NCI-H2227 (cell line): ENCODE measurements at regions not wholly inside any gene's neighbourhood (a gene's known extent, or its start where the extent isn't known, plus 50 kb on each side); places are given as distances from the start of the nearest gene placed in this dataset.
"Not testable (repeated sequence)": the region's sequence is repeated elsewhere in the genome, so short reads cannot be mapped to it uniquely, and the experiment has no call there.

ENCODE experiments used
- DNase-seq: peaks from one replicate; lab custom pipeline; 2025; ENCODE audit not compliant: unreplicated experiment; lab: John Stamatoyannopoulos, UW

- no peak for DNase-seq
These were observed 257.4 kb downstream of the KCNJ2 start for GRCh38 chr17:70426752-70427151.

- no peak for DNase-seq
These were observed 265.5 kb downstream of the KCNJ2 start for GRCh38 chr17:70434536-70435490.

DNA sequence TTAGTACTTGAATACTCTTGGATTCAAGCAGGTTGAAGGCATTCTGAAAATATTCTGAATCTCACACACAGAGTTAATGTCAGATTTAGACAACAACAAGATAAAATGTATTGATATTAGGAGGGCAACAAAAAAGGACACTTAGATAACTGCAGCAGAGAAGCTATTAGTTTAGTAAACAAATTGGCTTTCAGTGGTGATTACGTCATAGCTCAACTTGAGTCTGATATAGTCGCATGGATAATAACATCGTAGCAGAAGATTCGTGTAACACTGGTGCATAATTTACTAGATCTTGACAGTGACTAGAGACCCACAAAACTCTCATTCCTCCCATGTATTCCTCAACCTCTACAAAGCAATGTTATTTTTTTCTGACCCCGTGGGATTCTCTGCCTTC lies 268.3 kb downstream of the KCNJ2 start:
- no peak for DNase-seq

DNA sequence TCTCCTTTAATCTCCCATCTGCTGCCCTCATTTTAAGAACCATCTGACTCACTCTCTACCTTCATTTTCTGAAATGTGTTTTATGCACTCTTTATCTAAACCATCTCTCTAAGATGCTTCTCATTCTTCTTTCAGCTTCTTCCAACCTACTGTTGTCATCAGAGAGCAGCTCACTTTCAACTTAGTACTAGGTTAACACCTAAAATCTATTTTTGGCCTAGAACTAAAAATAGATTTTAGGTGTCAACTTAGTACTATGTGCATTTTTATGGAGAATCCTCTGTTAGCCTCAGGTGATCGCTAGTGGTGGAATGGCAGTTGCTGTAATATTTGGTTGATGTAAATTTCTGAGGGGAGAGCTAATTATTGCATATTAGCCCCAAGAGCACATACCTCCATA lies 277.1 kb downstream of the KCNJ2 start:
- no peak for DNase-seq

DNA sequence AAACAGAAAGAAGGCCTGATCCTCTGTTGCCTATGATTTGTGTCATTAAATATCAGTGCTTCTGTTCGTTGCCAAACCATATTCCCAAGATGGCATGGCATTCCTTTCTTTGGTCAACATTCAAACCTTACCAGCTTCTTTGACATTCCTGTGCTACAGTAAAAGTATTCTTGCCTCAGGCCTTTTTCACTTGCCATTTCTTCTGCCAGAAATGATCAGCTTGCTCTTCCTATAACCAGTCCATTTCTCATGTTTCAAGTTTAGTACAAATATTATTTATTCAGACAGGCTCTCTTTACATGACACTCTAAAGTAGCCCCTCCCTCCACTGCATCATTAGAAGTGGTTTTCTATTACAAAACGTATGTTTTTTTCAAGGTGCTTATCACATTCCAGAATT lies 278.3 kb downstream of the KCNJ2 start:
- no peak for DNase-seq

DNA sequence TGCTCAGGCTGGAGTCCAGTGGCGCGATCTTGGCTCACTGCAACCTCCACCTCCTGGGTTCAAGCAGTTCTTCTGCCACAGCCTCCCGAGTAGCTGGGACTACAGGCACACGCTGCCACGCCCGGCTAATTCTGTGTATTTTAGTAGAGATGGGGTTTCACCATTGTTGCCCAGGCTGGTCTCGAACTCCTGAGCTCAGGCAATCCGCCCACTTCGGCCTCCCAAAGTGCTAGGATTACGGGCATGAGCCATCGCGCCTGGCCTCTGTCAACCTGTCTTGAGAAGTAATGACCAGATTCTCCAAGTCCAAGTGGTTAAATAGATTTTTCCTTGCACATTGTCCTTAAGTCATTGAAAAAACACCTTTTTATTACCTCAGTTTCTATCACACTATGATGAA lies 283.7 kb downstream of the KCNJ2 start:
- DNase-seq, result not testable (repeated sequence)

DNA sequence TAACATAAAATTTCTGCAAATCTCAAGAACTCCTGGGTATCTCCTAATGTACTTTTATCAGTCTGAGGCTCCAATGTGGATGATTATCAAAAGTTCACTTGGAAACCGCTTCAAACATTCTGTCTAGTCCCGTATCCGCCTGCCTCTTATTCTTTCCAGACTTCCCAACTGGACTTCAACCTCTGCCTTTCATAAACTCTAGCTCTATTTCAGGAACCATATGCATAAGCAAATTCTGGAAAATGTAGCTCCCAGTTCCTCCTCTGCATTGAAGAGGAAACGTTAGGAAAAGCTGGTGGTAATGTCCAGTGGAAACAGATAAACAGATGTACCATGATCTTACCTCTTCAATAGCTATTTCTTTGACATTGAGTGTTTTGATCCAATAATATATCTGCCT lies 285.0 kb downstream of the KCNJ2 start:
- no peak for DNase-seq

GRCh38 chr17:70454908-70455307 lies 285.6 kb downstream of the KCNJ2 start:
- no peak for DNase-seq

GRCh38 chr17:70464995-70465394 lies 295.7 kb downstream of the KCNJ2 start:
- DNase-seq, result no peak

GRCh38 chr17:70468661-70469060 lies 299.3 kb downstream of the KCNJ2 start:
- DNase-seq, result no peak

DNA sequence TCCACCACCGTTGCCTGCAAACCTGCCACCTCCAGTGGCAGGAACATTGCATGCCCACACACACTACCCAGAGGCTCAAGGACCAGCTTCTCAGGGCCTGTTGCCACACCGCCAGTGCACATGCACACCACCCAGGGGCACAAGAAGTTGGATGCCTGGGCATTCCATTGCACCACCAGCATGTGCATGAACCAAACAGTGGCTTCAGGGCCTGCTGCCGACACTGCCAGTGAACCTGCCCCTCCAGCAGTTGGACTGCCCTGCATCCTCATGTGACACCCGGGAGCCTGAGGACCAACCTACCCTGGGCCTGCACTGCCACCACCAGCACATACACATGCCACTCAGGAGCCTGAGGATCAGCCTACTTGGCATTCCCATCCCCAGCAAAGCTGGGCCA lies 303.7 kb downstream of the KCNJ2 start:
- no peak for DNase-seq

DNA sequence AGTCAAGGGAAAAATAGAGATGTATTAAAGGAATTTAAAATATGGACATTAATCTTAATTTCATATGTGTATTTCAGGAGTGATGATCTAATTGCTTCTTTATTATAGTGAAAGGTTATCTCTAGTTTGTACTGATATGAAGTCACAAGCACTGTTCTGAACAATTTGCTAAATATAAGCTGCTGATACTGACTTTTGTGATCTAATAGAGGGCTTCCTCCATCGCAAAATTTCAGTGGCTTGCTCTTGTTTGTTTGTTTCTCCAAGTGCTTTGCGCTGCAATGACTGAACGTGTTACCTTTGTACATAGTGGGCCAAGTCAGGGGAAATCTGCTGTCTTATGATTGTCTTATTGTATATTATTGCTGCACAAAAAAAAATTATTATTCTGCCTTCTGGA lies 307.0 kb downstream of the KCNJ2 start:
- DNase-seq, result no peak

DNA sequence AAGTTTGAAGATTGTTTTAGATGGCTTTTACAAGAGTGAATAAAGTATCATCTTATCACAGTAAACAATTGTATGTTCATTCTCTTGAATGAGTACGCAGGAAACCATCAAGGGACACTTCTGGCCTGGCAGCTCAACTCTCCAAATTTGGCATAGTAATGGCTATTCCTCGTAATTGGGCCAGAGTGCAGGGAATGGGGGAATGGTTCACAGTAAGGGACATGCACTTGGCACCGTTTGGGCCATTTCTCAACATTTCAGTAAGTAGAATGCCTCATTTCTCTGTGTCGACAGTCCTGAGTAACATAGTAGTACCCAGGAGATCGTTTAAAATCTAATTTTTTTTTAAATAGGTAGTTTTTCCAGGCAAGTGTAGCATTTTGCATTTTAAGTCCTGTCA lies 309.6 kb downstream of the KCNJ2 start:
- no peak for DNase-seq

GRCh38 chr17:70479779-70480178 lies 310.4 kb downstream of the KCNJ2 start:
- no peak for DNase-seq

DNA sequence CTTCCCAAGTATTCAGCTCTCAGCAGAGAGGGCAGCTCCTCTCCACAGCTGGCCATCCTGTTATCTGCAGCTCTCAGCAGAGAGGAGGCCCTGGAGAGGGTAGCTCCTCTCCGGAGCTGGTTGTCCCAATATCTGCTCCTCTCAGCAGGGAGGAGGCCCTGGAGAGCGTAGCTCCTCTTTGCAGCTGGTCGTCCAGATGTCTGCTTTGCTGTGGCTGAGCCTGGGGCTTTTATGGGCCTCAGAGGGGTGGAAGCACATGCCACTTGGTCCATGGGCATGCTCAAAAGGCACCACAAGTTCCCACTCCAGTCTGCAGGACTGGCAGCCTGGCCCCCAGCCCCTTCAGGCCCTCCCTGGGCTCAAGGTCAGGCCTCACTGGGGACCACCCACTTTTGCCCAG lies 314.3 kb downstream of the KCNJ2 start:
- DNase-seq, result no peak

DNA sequence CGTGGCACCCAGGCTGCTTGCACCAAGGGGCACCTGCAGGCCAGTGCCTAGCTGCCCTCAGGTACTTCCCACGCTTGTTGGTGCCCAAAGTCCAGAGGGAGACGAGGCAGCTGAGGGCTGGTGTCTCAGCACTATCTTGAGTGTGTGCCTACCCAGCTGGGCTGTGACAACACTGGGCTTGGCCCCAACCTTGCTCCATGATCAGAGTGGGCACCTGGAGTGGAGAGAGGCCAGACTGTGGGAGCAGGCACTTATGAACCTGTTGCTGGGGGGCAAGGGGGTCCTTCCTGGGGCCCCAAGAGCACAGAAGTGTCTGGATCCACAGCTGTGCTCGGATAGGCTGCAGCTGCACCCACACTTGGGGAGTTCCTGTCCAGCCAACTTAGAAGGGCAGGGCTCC lies 314.7 kb downstream of the KCNJ2 start:
- DNase-seq, result no peak

DNA sequence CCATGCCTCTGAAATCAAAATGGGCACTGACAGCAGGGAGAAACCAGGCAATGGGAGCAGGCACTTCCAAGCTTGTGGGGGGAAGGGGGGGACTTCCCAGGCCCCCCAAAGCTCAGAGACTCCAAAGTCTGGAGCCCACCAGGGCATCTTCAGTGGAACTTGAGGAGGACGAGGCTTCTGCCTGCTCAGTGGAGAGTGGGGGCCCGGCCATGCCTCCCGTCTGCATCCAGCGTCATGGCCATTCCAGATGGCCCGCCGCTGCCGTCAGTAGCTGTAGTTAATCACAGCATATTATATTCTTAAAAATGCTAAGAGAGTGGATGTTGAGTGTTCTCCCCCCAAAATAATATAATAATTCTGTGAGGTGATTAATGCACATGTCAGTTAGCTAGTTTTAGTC lies 315.2 kb downstream of the KCNJ2 start:
- no peak for DNase-seq

DNA sequence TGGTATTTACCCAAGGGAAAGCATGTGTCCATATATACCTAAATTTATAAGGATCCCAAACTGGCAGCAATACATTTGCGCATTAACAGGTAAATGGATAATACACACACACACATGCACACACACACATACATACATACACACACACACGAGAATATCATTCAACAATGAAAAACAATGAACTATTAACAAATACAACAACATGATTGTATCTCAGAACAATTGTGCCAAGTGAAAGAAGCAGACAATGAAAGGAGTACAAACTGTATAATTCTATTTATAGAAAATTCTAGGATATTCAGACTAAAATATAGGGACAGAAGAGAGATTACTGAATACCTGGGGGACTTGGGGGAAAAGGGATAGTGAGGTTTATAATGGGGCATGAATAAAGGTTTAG lies 323.0 kb downstream of the KCNJ2 start:
- no peak for DNase-seq

- DNase-seq, result no peak
These were observed 324.0 kb downstream of the KCNJ2 start for GRCh38 chr17:70493277-70493874.

DNA sequence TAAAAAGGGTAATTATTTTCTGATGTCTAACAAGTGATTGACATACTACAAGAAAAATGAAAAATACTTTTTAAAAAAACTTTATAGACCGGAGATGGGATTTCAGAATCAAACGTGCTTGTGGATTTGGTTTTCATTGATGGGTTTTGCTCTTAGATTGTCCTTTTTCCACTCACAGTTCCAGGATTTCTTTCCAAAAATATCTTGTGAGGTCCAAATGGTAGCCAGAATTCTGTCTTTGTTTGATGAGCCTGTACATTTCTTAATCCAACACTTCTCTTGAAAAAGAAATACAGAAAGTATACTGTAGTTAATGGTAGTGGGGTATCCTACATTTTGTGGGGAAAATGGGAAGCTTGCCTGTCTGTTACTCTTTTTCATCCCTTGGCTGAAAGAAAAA lies 329.3 kb downstream of the KCNJ2 start:
- DNase-seq, result no peak

- no peak for DNase-seq
These were observed 329.9 kb downstream of the KCNJ2 start for GRCh38 chr17:70499067-70499786.

DNA sequence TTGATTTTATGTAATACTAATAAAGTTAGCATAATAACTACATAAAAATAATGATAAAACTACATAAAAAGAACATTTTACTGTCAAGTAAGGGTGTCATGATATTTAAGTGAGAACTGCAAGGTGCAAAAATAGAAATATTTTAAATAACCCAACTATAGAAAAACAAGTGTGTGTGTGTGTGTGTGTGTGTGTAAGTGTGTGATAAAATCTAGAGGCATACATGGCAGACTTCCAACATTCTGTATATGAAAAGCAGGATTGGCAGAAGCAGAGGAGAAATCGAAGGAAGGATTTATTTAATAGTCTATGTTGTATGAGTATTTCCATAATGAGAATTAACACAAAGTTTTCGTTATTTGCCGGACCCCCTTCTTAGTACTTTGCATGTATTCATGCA lies 334.1 kb downstream of the KCNJ2 start:
- no peak for DNase-seq
